ENCODE measurements at regions not wholly inside any gene's neighbourhood (a gene's known extent, or its start where the extent isn't known, plus 50 kb on each side); places are given as distances from the start of the nearest gene placed in this dataset.

DNA sequence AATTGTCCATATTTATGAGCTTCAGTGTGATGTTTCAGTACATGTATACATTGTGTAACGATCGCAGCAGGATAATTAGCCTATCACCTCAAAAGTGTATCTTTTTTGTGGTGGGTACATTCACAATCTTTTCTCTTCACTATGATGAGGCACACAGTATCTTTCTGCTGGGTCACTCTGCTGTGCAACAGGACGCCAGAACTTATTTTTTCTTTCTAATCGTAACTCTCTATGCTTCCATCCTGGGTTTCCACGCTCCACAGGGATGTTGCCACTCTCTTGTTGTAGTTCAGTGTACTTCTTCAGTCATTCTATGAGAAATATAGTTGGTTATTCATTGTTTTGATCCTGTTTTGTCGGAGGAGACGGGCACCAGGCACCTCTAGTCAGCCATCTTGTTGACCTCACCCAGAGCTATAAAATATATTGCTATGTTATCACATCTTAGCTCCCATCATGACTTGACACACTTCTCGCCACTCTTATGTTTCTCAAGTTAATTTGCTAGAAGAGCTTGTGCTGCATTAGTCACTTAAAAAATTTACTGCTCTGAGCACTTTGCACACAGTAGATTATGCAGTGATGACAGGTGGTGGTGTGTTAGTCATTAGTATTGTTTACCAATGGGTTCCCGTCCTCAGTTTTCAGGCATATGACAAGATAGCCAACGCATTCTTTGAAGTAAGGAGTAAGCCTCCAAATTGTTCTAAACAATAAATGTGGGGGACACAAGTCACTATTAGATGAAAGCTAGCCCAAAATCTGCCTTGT, 1002.7 kb upstream of the PCDH7 start:
- no peak overlapping the region for H2AFZ ChIP-seq (ENCODE audit: low read depth)
- no peak overlapping the region for H3K9ac ChIP-seq
- H3K4me1 ChIP-seq (ENCODE audit: low read depth, poor library complexity, severe bottlenecking): no peaks in the 10 kb centered on the region
- no peak overlapping the region for H3K4me2 ChIP-seq
- H3K79me2 ChIP-seq (ENCODE audit: insufficient read depth, low read depth): no peaks in the 10 kb centered on the region
- no peak overlapping the region for H3K4me3 ChIP-seq (IDR thresholded peaks at IDR 0.05; ENCODE audit: insufficient read depth, low read depth, low read length)
- TF ChIP-seq, protein P1, sequence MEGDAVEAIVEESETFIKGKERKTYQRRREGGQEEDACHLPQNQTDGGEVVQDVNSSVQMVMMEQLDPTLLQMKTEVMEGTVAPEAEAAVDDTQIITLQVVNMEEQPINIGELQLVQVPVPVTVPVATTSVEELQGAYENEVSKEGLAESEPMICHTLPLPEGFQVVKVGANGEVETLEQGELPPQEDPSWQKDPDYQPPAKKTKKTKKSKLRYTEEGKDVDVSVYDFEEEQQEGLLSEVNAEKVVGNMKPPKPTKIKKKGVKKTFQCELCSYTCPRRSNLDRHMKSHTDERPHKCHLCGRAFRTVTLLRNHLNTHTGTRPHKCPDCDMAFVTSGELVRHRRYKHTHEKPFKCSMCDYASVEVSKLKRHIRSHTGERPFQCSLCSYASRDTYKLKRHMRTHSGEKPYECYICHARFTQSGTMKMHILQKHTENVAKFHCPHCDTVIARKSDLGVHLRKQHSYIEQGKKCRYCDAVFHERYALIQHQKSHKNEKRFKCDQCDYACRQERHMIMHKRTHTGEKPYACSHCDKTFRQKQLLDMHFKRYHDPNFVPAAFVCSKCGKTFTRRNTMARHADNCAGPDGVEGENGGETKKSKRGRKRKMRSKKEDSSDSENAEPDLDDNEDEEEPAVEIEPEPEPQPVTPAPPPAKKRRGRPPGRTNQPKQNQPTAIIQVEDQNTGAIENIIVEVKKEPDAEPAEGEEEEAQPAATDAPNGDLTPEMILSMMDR (conservative IDR thresholded peaks at IDR 0.05; ENCODE audit: low read depth, low read length): no peak
- H4K20me1 ChIP-seq (ENCODE audit: insufficient read depth): no peaks in the 10 kb centered on the region
- no peaks in the 10 kb centered on the region for H3K27me3 ChIP-seq (ENCODE audit: insufficient read depth, low read depth)
- H3K27ac ChIP-seq: no peak overlapping the region
- no peaks in the 10 kb centered on the region for H3K36me3 ChIP-seq (ENCODE audit: insufficient read depth)

DNA sequence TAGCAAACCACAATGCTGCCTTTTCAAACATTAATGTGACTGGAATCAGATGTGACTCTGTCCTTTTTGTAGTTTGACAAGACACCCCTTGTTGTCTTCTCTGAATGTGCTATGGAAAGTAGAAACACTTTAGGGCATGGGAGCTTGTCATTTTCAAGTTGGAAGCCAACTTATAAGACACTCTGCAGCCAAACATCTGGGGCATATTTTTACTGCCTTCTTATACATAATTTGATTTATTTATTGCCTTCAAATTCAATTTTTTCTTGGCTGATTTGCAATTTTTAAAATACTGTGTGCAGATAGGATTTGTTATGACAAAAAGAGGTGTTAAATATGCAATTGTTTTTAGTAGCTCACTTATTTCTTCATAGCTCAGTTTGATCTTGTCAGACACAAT, 1002.0 kb upstream of the PCDH7 start:
- Histone ChIP-seq H3K4me3 (IDR thresholded peaks at IDR 0.05; ENCODE audit: insufficient read depth, low read depth, low read length) (no peak overlapping the region), H4K20me1 (ENCODE audit: insufficient read depth) (no peaks in the 10 kb centered on the region), H3K27ac (no peak overlapping the region), H3K4me2 (no peak overlapping the region), H3K27me3 (ENCODE audit: insufficient read depth, low read depth) (no peaks in the 10 kb centered on the region), H2AFZ (ENCODE audit: low read depth) (no peak overlapping the region), H3K4me1 (ENCODE audit: low read depth, poor library complexity, severe bottlenecking) (no peaks in the 10 kb centered on the region), H3K9ac (no peak overlapping the region), H3K36me3 (ENCODE audit: insufficient read depth) (no peaks in the 10 kb centered on the region), H3K79me2 (ENCODE audit: insufficient read depth, low read depth) (no peaks in the 10 kb centered on the region)
- TF ChIP-seq, protein P1 (conservative IDR thresholded peaks at IDR 0.05; ENCODE audit: low read depth, low read length): no peak

DNA sequence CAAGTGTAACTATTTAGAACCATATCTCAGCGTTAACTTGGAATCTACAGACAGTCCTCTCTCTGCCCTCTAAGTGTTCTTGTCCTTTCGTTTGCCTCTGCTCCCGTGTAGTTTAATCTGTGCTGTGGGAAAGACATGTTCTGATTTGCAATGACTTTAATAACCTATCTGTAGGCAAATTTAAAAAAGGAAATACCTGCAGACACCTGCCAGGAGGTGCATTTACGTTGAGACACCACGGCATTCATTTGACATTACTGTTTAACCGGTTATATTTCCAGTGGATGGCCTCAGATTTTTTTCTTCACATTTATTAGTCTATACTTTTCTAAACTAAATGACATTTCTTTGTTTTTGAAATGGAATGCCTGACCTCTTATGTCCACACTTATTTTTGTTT, 997.9 kb upstream of the PCDH7 start:
- no peaks in the 10 kb centered on the region for H3K4me1 ChIP-seq (ENCODE audit: low read depth, poor library complexity, severe bottlenecking)
- H3K9ac ChIP-seq: no peak overlapping the region
- no peak overlapping the region for H3K4me3 ChIP-seq (IDR thresholded peaks at IDR 0.05; ENCODE audit: insufficient read depth, low read depth, low read length)
- H4K20me1 ChIP-seq (ENCODE audit: insufficient read depth): no peaks in the 10 kb centered on the region
- no peak overlapping the region for H2AFZ ChIP-seq (ENCODE audit: low read depth)
- TF ChIP-seq, protein P1 (conservative IDR thresholded peaks at IDR 0.05; ENCODE audit: low read depth, low read length): no peak
- H3K79me2 ChIP-seq (ENCODE audit: insufficient read depth, low read depth): no peaks in the 10 kb centered on the region
- H3K27me3 ChIP-seq (ENCODE audit: insufficient read depth, low read depth): no peaks in the 10 kb centered on the region
- no peak overlapping the region for H3K27ac ChIP-seq
- no peak overlapping the region for H3K4me2 ChIP-seq
- H3K36me3 ChIP-seq (ENCODE audit: insufficient read depth): no peaks in the 10 kb centered on the region

DNA sequence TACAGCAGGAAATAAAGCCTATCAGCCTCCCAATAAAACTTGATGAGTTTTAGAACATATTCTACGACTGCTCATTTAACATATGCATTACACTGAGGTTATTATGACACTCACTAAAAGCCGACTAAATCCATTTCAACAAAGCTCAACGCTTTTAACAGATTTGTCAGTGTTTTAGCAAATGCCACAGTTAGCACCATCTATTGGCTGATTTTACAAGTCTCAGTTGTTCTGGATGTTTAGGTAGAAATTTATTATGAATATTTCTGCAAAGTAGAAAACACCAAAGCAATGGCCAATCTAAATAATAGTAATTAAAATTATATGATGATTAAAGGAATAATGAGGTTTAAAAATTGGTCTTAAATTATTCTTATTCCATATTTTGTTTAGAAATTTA, 993.2 kb upstream of the PCDH7 start:
- Histone ChIP-seq H3K27ac (no peak overlapping the region), H4K20me1 (ENCODE audit: insufficient read depth) (no peaks in the 10 kb centered on the region), H3K36me3 (ENCODE audit: insufficient read depth) (no peaks in the 10 kb centered on the region), H3K27me3 (ENCODE audit: insufficient read depth, low read depth) (no peaks in the 10 kb centered on the region), H3K4me1 (ENCODE audit: low read depth, poor library complexity, severe bottlenecking) (no peaks in the 10 kb centered on the region), H2AFZ (ENCODE audit: low read depth) (no peak overlapping the region), H3K4me3 (IDR thresholded peaks at IDR 0.05; ENCODE audit: insufficient read depth, low read depth, low read length) (no peak overlapping the region), H3K9ac (no peak overlapping the region), H3K4me2 (no peak overlapping the region), H3K79me2 (ENCODE audit: insufficient read depth, low read depth) (no peaks in the 10 kb centered on the region)
- TF ChIP-seq, protein P1 (conservative IDR thresholded peaks at IDR 0.05; ENCODE audit: low read depth, low read length): no peak

All from KMS-11 (cell line).